Endothelial cell of umbilical vein (primary cell): ENCODE measurements at regions not wholly inside any gene's neighbourhood (a gene's known extent, or its start where the extent isn't known, plus 50 kb on each side); places are given as distances from the start of the nearest gene placed in this dataset.

Experiments used
- BruUV-seq: library from RNA; stranded (reverse); fragments of 400-500 nt; replicated peaks from 2 replicates; lab custom pipeline; 2021; lab: Mats Ljungman, UMichigan
- CTCF ChIA-PET: fragments of 300-600, 350-600 bp; sonication (Branson Sonifier 250); formaldehyde crosslinking; loops from one replicate; lab custom pipeline; 2021; ENCODE audit warnings: antibody characterized with exemption, inconsistent platforms; lab: Charles Lee
- POLR2A ChIA-PET: fragments of 300-600, 350-600 bp; sonication (Branson Sonifier 250); formaldehyde crosslinking; loops from one replicate; lab custom pipeline; 2021; ENCODE audit warnings: antibody characterized with exemption, inconsistent platforms; lab: Charles Lee
- DNase-seq: peaks from one replicate; pipeline ENCODE4 v3.0.0-alpha.2; 2011; ENCODE audit warnings: low read depth, low spot score
- FAIRE-seq: peaks from 2 replicates; lab custom pipeline; 2011; peaks lifted over from hg19 to GRCh38; lab: Jason Lieb, UNC
- H2AFZ ChIP-seq: 2 replicates; pipeline ENCODE4 v1.6.0; 2012; ENCODE audit warnings: low read depth, low read length, control low read depth, inconsistent platforms
- H3K27ac ChIP-seq: 2 replicates; pipeline ENCODE4 v1.5.1; 2011; ENCODE audit warnings: low read depth, mild to moderate bottlenecking, control low read depth, low read length, moderate library complexity; ENCODE audit not compliant: insufficient read depth
- H3K27me3 ChIP-seq, 2 experiments: 2 replicates each; pipeline versions ENCODE4 v1.6.0 to v1.6.1; 2011; ENCODE audit warnings: low read length in 2 of 2, mixed read lengths in 1 of 2; ENCODE audit not compliant: control insufficient read depth in 2 of 2, insufficient read depth in 2 of 2
- H3K36me3 ChIP-seq, 2 experiments: 2 replicates in 1 of 2; 3 replicates in 1 of 2; pipeline ENCODE4 v1.5.1; 2011; ENCODE audit warnings: low read length in 2 of 2, mild to moderate bottlenecking in 1 of 2, moderate library complexity in 1 of 2; ENCODE audit not compliant: control insufficient read depth in 2 of 2, insufficient read depth in 2 of 2; ENCODE audit errors: extremely low read depth in 1 of 2
- H3K4me1 ChIP-seq: 3 replicates; pipeline ENCODE4 v1.5.1; 2011; ENCODE audit warnings: mild to moderate bottlenecking, low read length; ENCODE audit not compliant: control insufficient read depth, insufficient read depth; ENCODE audit errors: extremely low read depth
- H3K4me2 ChIP-seq: 2 replicates; pipeline ENCODE4 v1.6.1; 2011; ENCODE audit warnings: low read length, control low read depth, mixed read lengths; ENCODE audit not compliant: insufficient read depth
- H3K4me3 ChIP-seq, 3 experiments: fragments of 200-600 bp in 1 of 3; sonication (generic), shearing (Covaris generic) in 1 of 3; replicated peaks in 1 of 3; 2 replicates each; pipeline ENCODE4 v1.5.1; 2011 to 2016; ENCODE audit warnings: control low read depth in 3 of 3, low read length in 3 of 3, mild to moderate bottlenecking in 2 of 3, inconsistent platforms in 1 of 3, low read depth in 1 of 3, moderate library complexity in 1 of 3; ENCODE audit not compliant: insufficient read depth in 1 of 3
- H3K79me2 ChIP-seq: 2 replicates; pipeline ENCODE4 v1.6.0; 2012; ENCODE audit warnings: low read length, inconsistent platforms; ENCODE audit not compliant: control insufficient read depth, insufficient read depth
- H3K9ac ChIP-seq: replicated peaks from 2 replicates; pipeline ENCODE3; 2011; ENCODE audit warnings: low read length, control low read depth; ENCODE audit not compliant: insufficient read depth; ENCODE audit errors: extremely low read depth
- H3K9me1 ChIP-seq: replicated peaks from 3 replicates; pipeline ENCODE4 v1.6.0; 2011; ENCODE audit warnings: mild to moderate bottlenecking, low read length; ENCODE audit not compliant: control insufficient read depth, insufficient read depth; ENCODE audit errors: extremely low read depth
- H3K9me3 ChIP-seq: replicated peaks from 2 replicates; pipeline ENCODE4 v1.5.1; 2012; ENCODE audit warnings: low read length, inconsistent platforms; ENCODE audit not compliant: control insufficient read depth, insufficient read depth
- H4K20me1 ChIP-seq: replicated peaks from 2 replicates; pipeline ENCODE3; 2011; ENCODE audit warnings: mild to moderate bottlenecking, low read length; ENCODE audit not compliant: control insufficient read depth, insufficient read depth; ENCODE audit errors: extremely low read depth
- FOS ChIP-seq: IDR thresholded peaks from 2 replicates; pipeline ENCODE4 v1.6.1; 2011; ENCODE audit warnings: mild to moderate bottlenecking, low read length, moderate library complexity, borderline replicate concordance; ENCODE audit not compliant: insufficient read depth
- GATA2 ChIP-seq: IDR thresholded peaks from 2 replicates; pipeline ENCODE4 v1.7.0; 2011; ENCODE audit warnings: low read depth, mild to moderate bottlenecking, moderate library complexity, mixed read lengths, low read length; ENCODE audit not compliant: insufficient read length, insufficient read depth
- MAX ChIP-seq: IDR thresholded peaks from 2 replicates; pipeline ENCODE4 v1.6.1; 2011; ENCODE audit not compliant: insufficient read depth, insufficient read length
- POLR2A ChIP-seq: IDR thresholded peaks from 2 replicates; pipeline ENCODE4 v1.6.1; 2012; ENCODE audit warnings: low read depth, mild to moderate bottlenecking, control low read depth, low read length
- POLR2AphosphoS5 ChIP-seq: IDR thresholded peaks from 2 replicates; pipeline ENCODE4 v1.6.1; 2012; ENCODE audit warnings: low read depth, mild to moderate bottlenecking, control low read depth, low read length, moderate library complexity; ENCODE audit not compliant: insufficient read depth
- dilution Hi-C: fragments of 300-500 bp; cut with MboI; formaldehyde crosslinking; loops from one replicate; pipeline ENCODE4 v1.15.0; 2019; ENCODE audit warnings: low sequenced_read_pairs; ENCODE audit not compliant: extremely low pct_ligation_motif_present
- intact Hi-C: fragments of 100-400 bp; cut with micrococcal nuclease; formaldehyde crosslinking; loops from one replicate; pipeline ENCODE4 v1.10.0; 2022
- TF ChIP-seq, protein P1 (sequence below), 2 donors: IDR thresholded peaks; 1 replicate in 1 of 2; 2 replicates in 1 of 2; pipeline ENCODE4 v1.5.1; 2011; ENCODE audit warnings: low read length in 2 of 2, mild to moderate bottlenecking in 2 of 2, moderate library complexity in 2 of 2, control low read depth in 1 of 2, inconsistent platforms in 1 of 2, low read depth in 1 of 2; ENCODE audit not compliant: insufficient read depth in 1 of 2; ENCODE audit errors: extremely low read depth in 1 of 2

DNA sequence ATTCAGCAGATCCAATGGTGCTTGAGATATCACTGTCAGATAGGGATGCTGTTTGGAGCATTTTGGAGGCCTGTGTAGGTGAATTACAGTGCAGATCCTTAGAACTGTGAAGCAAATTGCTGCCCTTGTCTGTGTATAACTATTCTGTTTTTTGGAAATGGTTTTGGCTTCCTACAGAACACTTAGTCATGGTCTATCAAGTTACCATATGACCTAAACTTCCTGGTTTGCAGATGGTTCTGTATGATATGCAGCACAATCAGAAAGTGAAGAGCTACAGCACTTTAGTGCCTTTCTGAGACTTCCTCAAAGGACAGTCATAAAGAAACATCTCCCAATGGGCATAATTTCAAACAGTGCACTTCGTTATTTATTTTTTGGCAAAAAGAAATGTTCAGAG lies 688.6 kb downstream of the SH3BGRL start:
- Histone ChIP-seq H3K79me2 (no peaks in the 10 kb centered on the region), H3K4me3 (no peak overlapping the region), H3K9me1 (no peaks in the 10 kb centered on the region), H3K9ac (no peak overlapping the region), H3K4me2 (no peak overlapping the region), H3K9me3 (no peaks in the 10 kb centered on the region), H2AFZ (no peak overlapping the region), H4K20me1 (no peaks in the 10 kb centered on the region), H3K4me1 (no peaks in the 10 kb centered on the region), H3K27ac (no peak overlapping the region), H3K27me3 (no peaks in the 10 kb centered on the region), H3K36me3 (no peaks in the 10 kb centered on the region)
- intact Hi-C loops, result no loop called here
- ChIA-PET CTCF (no interaction called here), POLR2A (no interaction called here)
- DNase-seq, result no peak
- no peak for FAIRE-seq
- dilution Hi-C loops, result no loop called here
- TF ChIP-seq POLR2A (no peak), MAX (no peak)
- no TSS peak for BruUV-seq

GRCh38 chrX:81900522-81900921 lies 698.6 kb downstream of the SH3BGRL start:
- no peak overlapping the region for H3K9ac ChIP-seq
- no peaks in the 10 kb centered on the region for H3K9me3 ChIP-seq
- H4K20me1 ChIP-seq, result no peaks in the 10 kb centered on the region
- no TSS peak for BruUV-seq
- FAIRE-seq, result no peak
- no peak overlapping the region for H3K4me2 ChIP-seq
- DNase-seq, result no peak
- no peak overlapping the region for H2AFZ ChIP-seq
- H3K9me1 ChIP-seq, result no peaks in the 10 kb centered on the region
- no peaks in the 10 kb centered on the region for H3K27me3 ChIP-seq
- ChIA-PET POLR2A (no interaction called here), CTCF (no interaction called here)
- intact Hi-C loops (no loop called here), dilution Hi-C loops (no loop called here)
- no peaks in the 10 kb centered on the region for H3K4me1 ChIP-seq
- H3K27ac ChIP-seq, result no peak overlapping the region
- no peaks in the 10 kb centered on the region for H3K79me2 ChIP-seq
- H3K4me3 ChIP-seq, result no peak overlapping the region
- no peak for TF ChIP-seq GATA2
- no peak for TF ChIP-seq POLR2AphosphoS5
- TF ChIP-seq FOS, result no peak
- TF ChIP-seq, protein P1, sequence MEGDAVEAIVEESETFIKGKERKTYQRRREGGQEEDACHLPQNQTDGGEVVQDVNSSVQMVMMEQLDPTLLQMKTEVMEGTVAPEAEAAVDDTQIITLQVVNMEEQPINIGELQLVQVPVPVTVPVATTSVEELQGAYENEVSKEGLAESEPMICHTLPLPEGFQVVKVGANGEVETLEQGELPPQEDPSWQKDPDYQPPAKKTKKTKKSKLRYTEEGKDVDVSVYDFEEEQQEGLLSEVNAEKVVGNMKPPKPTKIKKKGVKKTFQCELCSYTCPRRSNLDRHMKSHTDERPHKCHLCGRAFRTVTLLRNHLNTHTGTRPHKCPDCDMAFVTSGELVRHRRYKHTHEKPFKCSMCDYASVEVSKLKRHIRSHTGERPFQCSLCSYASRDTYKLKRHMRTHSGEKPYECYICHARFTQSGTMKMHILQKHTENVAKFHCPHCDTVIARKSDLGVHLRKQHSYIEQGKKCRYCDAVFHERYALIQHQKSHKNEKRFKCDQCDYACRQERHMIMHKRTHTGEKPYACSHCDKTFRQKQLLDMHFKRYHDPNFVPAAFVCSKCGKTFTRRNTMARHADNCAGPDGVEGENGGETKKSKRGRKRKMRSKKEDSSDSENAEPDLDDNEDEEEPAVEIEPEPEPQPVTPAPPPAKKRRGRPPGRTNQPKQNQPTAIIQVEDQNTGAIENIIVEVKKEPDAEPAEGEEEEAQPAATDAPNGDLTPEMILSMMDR (IDR thresholded peaks at IDR 0.05; ENCODE audit: extremely low read depth in 1 of 2, insufficient read depth in 1 of 2, low read depth in 1 of 2, low read length in 2 of 2), result no peak
- no peak for TF ChIP-seq MAX
- TF ChIP-seq POLR2A, result no peak
- H3K36me3 ChIP-seq, result no peaks in the 10 kb centered on the region
